Left lung (tissue), 4 donors: ENCODE measurements at regions not wholly inside any gene's neighbourhood (a gene's known extent, or its start where the extent isn't known, plus 50 kb on each side); places are given as distances from the start of the nearest gene placed in this dataset.
A peak's percentile ranks its signal among the peaks of the same experiment; 100 is the strongest.

Experiments used
- ATAC-seq: fragments of 200-7000 bp; cut with Tn5 transposase; one replicate; pipeline ENCODE4 v1.9.1; 2020; ENCODE audit warnings: moderate library complexity
- DNase-seq, 4 donors: peaks; one replicate each; pipeline ENCODE4 v3.0.0-alpha.2; 2013 to 2020
- H3K27ac ChIP-seq, 2 donors: fragments of 200-600 bp; sonication (generic) in 1 of 2; one replicate each; pipeline versions ENCODE4 v1.5.0 to v1.8.0; 2020 to 2021
- H3K27me3 ChIP-seq, 2 donors: fragments of 200-600 bp; sonication (generic) in 1 of 2; one replicate each; pipeline versions ENCODE4 v1.5.0 to v1.8.0; 2020 to 2021
- H3K36me3 ChIP-seq, 2 donors: fragments of 200-600 bp; sonication (generic) in 1 of 2; one replicate each; pipeline versions ENCODE4 v1.5.0 to v1.8.0; 2020 to 2021
- H3K4me1 ChIP-seq, 2 donors: fragments of 200-600 bp; one replicate each; pipeline ENCODE4 v1.8.0; 2021
- H3K4me3 ChIP-seq, 2 donors: fragments of 200-600 bp; sonication (generic) in 1 of 2; one replicate each; pipeline versions ENCODE4 v1.5.0 to v1.8.0; 2020 to 2021; ENCODE audit warnings: mild to moderate bottlenecking in 1 of 2
- H3K9me3 ChIP-seq, 2 donors: fragments of 200-600 bp; sonication (generic) in 1 of 2; one replicate each; pipeline versions ENCODE4 v1.5.0 to v1.8.0; 2020 to 2021
- CTCF ChIP-seq, 2 donors: fragments of 200-600 bp; sonication (generic) in 1 of 2; IDR thresholded peaks; one replicate each; pipeline versions ENCODE4 v1.5.0 to v1.8.0; 2021; ENCODE audit warnings: antibody characterized with exemption in 2 of 2
- intact Hi-C, 2 donors: fragments of 100-400 bp; cut with DNase I; formaldehyde crosslinking; loops; one replicate each; pipeline versions ENCODE4 v1.11.2 to v1.14.2; 2022
- donor health status: DM: no; HTN: yes; CAD: no.
- donor health status: DM: no; HTN: no; CAD: no.

GRCh38 chr12:33310471-33310870 is 129.1 kb downstream of the SYT10 start:
- TF ChIP-seq CTCF (IDR thresholded peaks at IDR 0.05) = no peak
- no peaks in the 10 kb centered on the region for H3K4me1 ChIP-seq
- H3K4me3 ChIP-seq = no peak overlapping the region
- intact Hi-C loops = no loop called here
- no peak overlapping the region for H3K27ac ChIP-seq
- ATAC-seq = no peak
- DNase-seq = peak in 1 of 4 donors; percentile 67
- no peaks in the 10 kb centered on the region for H3K36me3 ChIP-seq
- H3K27me3 ChIP-seq = no peaks in the 10 kb centered on the region
- peaks cover 0 to 7% of the 10 kb centered on the region in 2 donors for H3K9me3 ChIP-seq

GRCh38 chr12:33304176-33304575 is 135.4 kb downstream of the SYT10 start:
- peaks cover 0 to 15% of the 10 kb centered on the region in 2 donors for H3K9me3 ChIP-seq
- ATAC-seq = no peak
- intact Hi-C loops = no loop called here
- no peak overlapping the region for H3K27ac ChIP-seq
- DNase-seq = no peak
- no peaks in the 10 kb centered on the region for H3K27me3 ChIP-seq
- TF ChIP-seq CTCF (IDR thresholded peaks at IDR 0.05) = no peak
- no peaks in the 10 kb centered on the region for H3K36me3 ChIP-seq
- no peak overlapping the region for H3K4me3 ChIP-seq
- no peaks in the 10 kb centered on the region for H3K4me1 ChIP-seq

GRCh38 chr12:33296529-33296928 is 143.1 kb downstream of the SYT10 start:
- Histone ChIP-seq H3K27me3 (no peaks in the 10 kb centered on the region), H3K36me3 (no peaks in the 10 kb centered on the region), H3K4me3 (no peak overlapping the region), H3K9me3 (peaks cover 0 to 21% of the 10 kb centered on the region in 2 donors), H3K4me1 (no peaks in the 10 kb centered on the region), H3K27ac (no peak overlapping the region)
- intact Hi-C loops = no loop called here
- ATAC-seq (no peak), DNase-seq (no peak)
- TF ChIP-seq CTCF (IDR thresholded peaks at IDR 0.05) = no peak

- Histone ChIP-seq H3K9me3 (no peaks in the 10 kb centered on the region), H3K27ac (no peak overlapping the region), H3K27me3 (no peaks in the 10 kb centered on the region), H3K36me3 (no peaks in the 10 kb centered on the region), H3K4me1 (no peaks in the 10 kb centered on the region), H3K4me3 (no peak overlapping the region)
- TF ChIP-seq CTCF (IDR thresholded peaks at IDR 0.05) = no peak
- ATAC-seq (no peak), DNase-seq (no peak)
- intact Hi-C loops = no loop called here
These were observed 148.9 kb downstream of the SYT10 start for GRCh38 chr12:33290703-33291102.

- Histone ChIP-seq H3K4me1 (no peaks in the 10 kb centered on the region), H3K36me3 (no peaks in the 10 kb centered on the region), H3K27ac (no peak overlapping the region), H3K27me3 (no peaks in the 10 kb centered on the region), H3K9me3 (peaks cover 0 to 36% of the 10 kb centered on the region in 2 donors), H3K4me3 (no peak overlapping the region)
- no peak for TF ChIP-seq CTCF (IDR thresholded peaks at IDR 0.05)
- intact Hi-C loops = no loop called here
- DNase-seq (no peak), ATAC-seq (no peak)
These were observed 156.6 kb downstream of the SYT10 start for GRCh38 chr12:33283054-33283453.
